ENCODE measurements at regions not wholly inside any gene's neighbourhood (a gene's known extent, or its start where the extent isn't known, plus 50 kb on each side); places are given as distances from the start of the nearest gene placed in this dataset.
"Not testable (repeated sequence)": the region's sequence is repeated elsewhere in the genome, so short reads cannot be mapped to it uniquely, and the experiment has no call there.

DNA sequence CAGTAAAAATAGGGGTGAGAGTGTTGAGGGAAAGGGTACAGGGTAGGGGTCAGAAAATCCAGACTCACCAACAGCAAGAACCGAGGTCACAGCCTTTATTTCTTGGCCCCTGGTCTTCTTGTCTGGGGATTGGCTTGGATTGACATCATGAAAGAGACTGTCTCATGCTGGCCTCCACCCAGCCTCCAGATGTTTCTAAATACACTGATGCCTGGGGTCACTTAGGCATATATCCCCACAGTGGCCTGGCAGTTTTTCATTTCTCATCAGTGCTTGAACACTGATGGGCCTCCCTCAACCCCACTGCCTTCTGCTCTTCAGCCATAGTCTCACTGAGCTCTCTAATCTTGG, 173.9 kb downstream of the RTL9 start:
- H3K27me3 ChIP-seq (replicated peaks; ENCODE audit: insufficient read depth), result no peaks in the 10 kb centered on the region
- H3K4me1 ChIP-seq (ENCODE audit: control insufficient read depth in 1 of 2, low read depth in 2 of 2), result no peaks in the 10 kb centered on the region
- H3K4me3 ChIP-seq, result no peak overlapping the region
- ATAC-seq (ENCODE audit: insufficient number of reproducible peaks, low FRiP score, low read depth) (no peak), DNase-seq (ENCODE audit: low spot score) (no peak)
- no peaks in the 10 kb centered on the region for H3K9me3 ChIP-seq
- no peaks in the 10 kb centered on the region for H3K36me3 ChIP-seq
- TF ChIP-seq, protein P1, sequence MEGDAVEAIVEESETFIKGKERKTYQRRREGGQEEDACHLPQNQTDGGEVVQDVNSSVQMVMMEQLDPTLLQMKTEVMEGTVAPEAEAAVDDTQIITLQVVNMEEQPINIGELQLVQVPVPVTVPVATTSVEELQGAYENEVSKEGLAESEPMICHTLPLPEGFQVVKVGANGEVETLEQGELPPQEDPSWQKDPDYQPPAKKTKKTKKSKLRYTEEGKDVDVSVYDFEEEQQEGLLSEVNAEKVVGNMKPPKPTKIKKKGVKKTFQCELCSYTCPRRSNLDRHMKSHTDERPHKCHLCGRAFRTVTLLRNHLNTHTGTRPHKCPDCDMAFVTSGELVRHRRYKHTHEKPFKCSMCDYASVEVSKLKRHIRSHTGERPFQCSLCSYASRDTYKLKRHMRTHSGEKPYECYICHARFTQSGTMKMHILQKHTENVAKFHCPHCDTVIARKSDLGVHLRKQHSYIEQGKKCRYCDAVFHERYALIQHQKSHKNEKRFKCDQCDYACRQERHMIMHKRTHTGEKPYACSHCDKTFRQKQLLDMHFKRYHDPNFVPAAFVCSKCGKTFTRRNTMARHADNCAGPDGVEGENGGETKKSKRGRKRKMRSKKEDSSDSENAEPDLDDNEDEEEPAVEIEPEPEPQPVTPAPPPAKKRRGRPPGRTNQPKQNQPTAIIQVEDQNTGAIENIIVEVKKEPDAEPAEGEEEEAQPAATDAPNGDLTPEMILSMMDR (IDR thresholded peaks at IDR 0.05), result no peak
- no peak overlapping the region for H3K27ac ChIP-seq

- Histone ChIP-seq H3K27me3 (replicated peaks; ENCODE audit: insufficient read depth) (no peaks in the 10 kb centered on the region), H3K27ac (no peak overlapping the region), H3K36me3 (no peaks in the 10 kb centered on the region)
These were observed 178.2 kb downstream of the RTL9 start for GRCh38 chrX:110536816-110537215.

DNA sequence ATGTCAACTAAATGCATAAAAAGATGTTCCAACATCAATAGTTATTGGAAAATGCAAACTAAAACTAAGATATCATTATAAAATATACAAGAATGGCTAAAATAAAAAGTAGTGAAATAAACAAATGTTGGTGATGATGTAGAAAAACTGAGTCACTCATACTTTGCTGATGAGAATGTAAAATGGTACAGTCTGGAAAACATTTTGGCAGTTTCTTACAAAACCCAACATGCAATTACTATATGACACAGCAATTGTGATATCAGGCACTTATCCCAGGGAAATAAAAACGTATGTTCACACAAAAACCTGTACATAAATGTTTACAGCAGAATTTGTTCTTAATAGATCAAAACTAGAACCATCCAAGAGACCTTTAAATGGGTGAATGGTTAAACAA, 182.6 kb downstream of the RTL9 start:
- Histone ChIP-seq H3K4me3 (no peak overlapping the region), H3K36me3 (no peaks in the 10 kb centered on the region), H3K4me1 (ENCODE audit: control insufficient read depth in 1 of 2, low read depth in 2 of 2) (no peaks in the 10 kb centered on the region), H3K27me3 (replicated peaks; ENCODE audit: insufficient read depth) (no peaks in the 10 kb centered on the region), H3K9me3 (no peaks in the 10 kb centered on the region), H3K27ac (no peak overlapping the region)
- TF ChIP-seq, protein P1 (IDR thresholded peaks at IDR 0.05), result no peak
- DNase-seq (ENCODE audit: low spot score), result no peak
- ATAC-seq (ENCODE audit: insufficient number of reproducible peaks, low FRiP score, low read depth), result no peak

More at GRCh38 chrX:110536816-110537215, 178.2 kb downstream of the RTL9 start:
- no peak for DNase-seq (ENCODE audit: low spot score)
- no peak for ATAC-seq (ENCODE audit: insufficient number of reproducible peaks, low FRiP score, low read depth)
- Histone ChIP-seq H3K4me1 (ENCODE audit: control insufficient read depth in 1 of 2, low read depth in 2 of 2) (no peaks in the 10 kb centered on the region), H3K9me3 (no peaks in the 10 kb centered on the region), H3K4me3 (no peak overlapping the region)
- TF ChIP-seq, protein P1 (IDR thresholded peaks at IDR 0.05), result no peak

- H3K9me3 ChIP-seq; H3K4me1 ChIP-seq (ENCODE audit: control insufficient read depth in 1 of 2, low read depth in 2 of 2); H3K27me3 ChIP-seq (replicated peaks; ENCODE audit: insufficient read depth); H3K27ac ChIP-seq; H3K4me3 ChIP-seq; DNase-seq (ENCODE audit: low spot score); H3K36me3 ChIP-seq; ATAC-seq (ENCODE audit: insufficient number of reproducible peaks, low FRiP score, low read depth): not testable (repeated sequence)
These were observed 192.2 kb downstream of the RTL9 start for GRCh38 chrX:110550854-110551253.

DNA sequence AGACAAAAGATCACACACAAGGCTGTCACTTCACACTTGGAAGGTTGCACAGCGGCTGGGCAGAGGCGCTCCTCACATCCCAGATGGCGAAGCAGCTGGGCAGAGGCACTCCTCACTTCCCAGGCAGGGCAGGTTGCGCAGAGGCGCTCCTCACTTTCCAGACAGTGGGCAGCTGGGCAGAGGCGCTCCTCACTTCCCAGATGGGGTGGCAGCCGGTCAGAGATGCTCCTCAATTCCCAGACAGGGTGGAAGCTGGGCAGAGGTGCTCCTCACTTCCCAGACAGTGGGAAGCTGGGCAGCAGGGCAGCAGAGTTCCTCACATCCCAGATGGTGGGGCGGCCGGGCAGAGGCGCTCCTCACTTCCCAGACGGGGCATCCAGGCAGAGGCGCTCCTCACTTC, 199.2 kb downstream of the RTL9 start:
- DNase-seq (ENCODE audit: low spot score) (no peak), ATAC-seq (ENCODE audit: insufficient number of reproducible peaks, low FRiP score, low read depth) (no peak)
- H3K4me1 ChIP-seq (ENCODE audit: control insufficient read depth in 1 of 2, low read depth in 2 of 2), result no peaks in the 10 kb centered on the region
- no peak overlapping the region for H3K4me3 ChIP-seq
- H3K9me3 ChIP-seq, result no peaks in the 10 kb centered on the region
- TF ChIP-seq, protein P1 (IDR thresholded peaks at IDR 0.05), result no peak
- H3K27me3 ChIP-seq (replicated peaks; ENCODE audit: insufficient read depth), result no peaks in the 10 kb centered on the region
- H3K27ac ChIP-seq, result no peak overlapping the region
- H3K36me3 ChIP-seq, result no peaks in the 10 kb centered on the region

- DNase-seq (ENCODE audit: low spot score) (no peak), ATAC-seq (ENCODE audit: insufficient number of reproducible peaks, low FRiP score, low read depth) (no peak)
- TF ChIP-seq, protein P1 (IDR thresholded peaks at IDR 0.05), result no peak
- H3K27ac ChIP-seq, result no peak overlapping the region
- H3K4me1 ChIP-seq (ENCODE audit: control insufficient read depth in 1 of 2, low read depth in 2 of 2), result no peaks in the 10 kb centered on the region
- no peaks in the 10 kb centered on the region for H3K36me3 ChIP-seq
- H3K9me3 ChIP-seq, result no peaks in the 10 kb centered on the region
- H3K4me3 ChIP-seq, result no peak overlapping the region
- H3K27me3 ChIP-seq (replicated peaks; ENCODE audit: insufficient read depth), result no peaks in the 10 kb centered on the region
These were observed 199.8 kb downstream of the RTL9 start for GRCh38 chrX:110558406-110558805.

All from thoracic aorta (tissue), 2 donors.